Activated CD8-positive, alpha-beta memory T cell treated with anti-CD3 and anti-CD28 coated beads for 36 hours (primary cell): ENCODE measurements at regions not wholly inside any gene's neighbourhood (a gene's known extent, or its start where the extent isn't known, plus 50 kb on each side); places are given as distances from the start of the nearest gene placed in this dataset.
"Not testable (repeated sequence)": the region's sequence is repeated elsewhere in the genome, so short reads cannot be mapped to it uniquely, and the experiment has no call there.

Experiments
- CTCF ChIA-PET: fragments of 350-600 bp; sonication (Branson Sonifier 250); formaldehyde crosslinking; loops from one replicate; lab custom pipeline; 2021; ENCODE audit warnings: antibody characterized with exemption; lab: Charles Lee
- POLR2A ChIA-PET: fragments of 350-600 bp; sonication (Branson Sonifier 250); formaldehyde crosslinking; loops from one replicate; lab custom pipeline; 2021; ENCODE audit warnings: antibody characterized with exemption; lab: Charles Lee

- POLR2A ChIA-PET, CTCF ChIA-PET: not testable (repeated sequence)
Measured at GRCh38 chr2:88802026-88802425, 110.6 kb downstream of the RPIA start.

- CTCF ChIA-PET, result no interaction called here
Measured at GRCh38 chr2:88807237-88807962, 115.9 kb downstream of the RPIA start.

GRCh38 chr2:88808083-88808482, 116.6 kb downstream of the RPIA start:
- POLR2A ChIA-PET, result no interaction called here
- CTCF ChIA-PET, result no interaction called here

More at GRCh38 chr2:88807237-88807962, 115.9 kb downstream of the RPIA start:
- POLR2A ChIA-PET, result no interaction called here

- CTCF ChIA-PET, result no interaction called here
- POLR2A ChIA-PET, result no interaction called here
Measured at GRCh38 chr2:88808652-88809051, 117.2 kb downstream of the RPIA start.

- CTCF ChIA-PET, result no interaction called here
- POLR2A ChIA-PET, result no interaction called here
Measured at GRCh38 chr2:88809216-88809615, 117.7 kb downstream of the RPIA start.

- ChIA-PET CTCF (no interaction called here), POLR2A (no interaction called here)
Measured at GRCh38 chr2:88810017-88810416, 118.5 kb downstream of the RPIA start.

- POLR2A ChIA-PET, result no interaction called here
- CTCF ChIA-PET, result no interaction called here
Measured at GRCh38 chr2:88810488-88810887, 119.0 kb downstream of the RPIA start.

GRCh38 chr2:88811233-88811632, 119.8 kb downstream of the RPIA start:
- CTCF ChIA-PET, result no interaction called here
- POLR2A ChIA-PET, result no interaction called here

GRCh38 chr2:88811681-88812080, 120.2 kb downstream of the RPIA start:
- ChIA-PET CTCF (no interaction called here), POLR2A (no interaction called here)

GRCh38 chr2:88813612-88814011, 122.1 kb downstream of the RPIA start:
- POLR2A ChIA-PET, result no interaction called here

GRCh38 chr2:88815282-88815681, 123.8 kb downstream of the RPIA start:
- ChIA-PET CTCF (no interaction called here), POLR2A (no interaction called here)

More at GRCh38 chr2:88813612-88814011, 122.1 kb downstream of the RPIA start:
- CTCF ChIA-PET, result no interaction called here

GRCh38 chr2:88815697-88816096, 124.2 kb downstream of the RPIA start:
- ChIA-PET CTCF (no interaction called here), POLR2A (no interaction called here)

GRCh38 chr2:88818381-88818780, 126.9 kb downstream of the RPIA start:
- ChIA-PET POLR2A (no interaction called here), CTCF (no interaction called here)

- POLR2A ChIA-PET, result no interaction called here
- CTCF ChIA-PET, result no interaction called here
Measured at GRCh38 chr2:88824951-88825350, 133.5 kb downstream of the RPIA start.

- POLR2A ChIA-PET, result no interaction called here
- CTCF ChIA-PET, result no interaction called here
Measured at GRCh38 chr2:88826399-88826798, 134.9 kb downstream of the RPIA start.

GRCh38 chr2:88827821-88828220, 136.3 kb downstream of the RPIA start:
- POLR2A ChIA-PET, result no interaction called here
- CTCF ChIA-PET, result no interaction called here

- ChIA-PET POLR2A (no interaction called here), CTCF (no interaction called here)
Measured at GRCh38 chr2:88828397-88829137, 137.1 kb downstream of the RPIA start.

- CTCF ChIA-PET, result no interaction called here
- POLR2A ChIA-PET, result no interaction called here
Measured at GRCh38 chr2:88829607-88830463, 138.4 kb downstream of the RPIA start.

- ChIA-PET POLR2A (no interaction called here), CTCF (no interaction called here)
Measured at GRCh38 chr2:88831071-88831791, 139.8 kb downstream of the RPIA start.

- CTCF ChIA-PET, result no interaction called here
- POLR2A ChIA-PET, result no interaction called here
Measured at GRCh38 chr2:88831792-88832248, 140.3 kb downstream of the RPIA start.
